GM12873 (cell line): ENCODE measurements at regions not wholly inside any gene's neighbourhood (a gene's known extent, or its start where the extent isn't known, plus 50 kb on each side); places are given as distances from the start of the nearest gene placed in this dataset.

ENCODE experiments used
- CTCF ChIP-seq: IDR thresholded peaks from 2 replicates; pipeline ENCODE4 v1.5.1; 2012; ENCODE audit warnings: low read depth, mild to moderate bottlenecking, moderate library complexity, low read length, control low read depth; ENCODE audit not compliant: insufficient read depth; ENCODE audit errors: missing control alignments

- no peak for TF ChIP-seq CTCF
These were observed 136.3 kb upstream of the BASP1 start for GRCh38 chr5:17081142-17081541.

GRCh38 chr5:17087035-17087434 is 130.4 kb upstream of the BASP1 start:
- TF ChIP-seq CTCF, result no peak

- no peak for TF ChIP-seq CTCF
These were observed 129.4 kb upstream of the BASP1 start for GRCh38 chr5:17088051-17088450.

GRCh38 chr5:17089001-17089400 is 128.4 kb upstream of the BASP1 start:
- TF ChIP-seq CTCF, result no peak

GRCh38 chr5:17089690-17090089 is 127.7 kb upstream of the BASP1 start:
- no peak for TF ChIP-seq CTCF

GRCh38 chr5:17090839-17091238 is 126.6 kb upstream of the BASP1 start:
- no peak for TF ChIP-seq CTCF

- no peak for TF ChIP-seq CTCF
These were observed 122.6 kb upstream of the BASP1 start for GRCh38 chr5:17094830-17095229.
